ENCODE measurements at regions not wholly inside any gene's neighbourhood (a gene's known extent, or its start where the extent isn't known, plus 50 kb on each side); places are given as distances from the start of the nearest gene placed in this dataset.
"Not testable (repeated sequence)": the region's sequence is repeated elsewhere in the genome, so short reads cannot be mapped to it uniquely, and the experiment has no call there.

DNA sequence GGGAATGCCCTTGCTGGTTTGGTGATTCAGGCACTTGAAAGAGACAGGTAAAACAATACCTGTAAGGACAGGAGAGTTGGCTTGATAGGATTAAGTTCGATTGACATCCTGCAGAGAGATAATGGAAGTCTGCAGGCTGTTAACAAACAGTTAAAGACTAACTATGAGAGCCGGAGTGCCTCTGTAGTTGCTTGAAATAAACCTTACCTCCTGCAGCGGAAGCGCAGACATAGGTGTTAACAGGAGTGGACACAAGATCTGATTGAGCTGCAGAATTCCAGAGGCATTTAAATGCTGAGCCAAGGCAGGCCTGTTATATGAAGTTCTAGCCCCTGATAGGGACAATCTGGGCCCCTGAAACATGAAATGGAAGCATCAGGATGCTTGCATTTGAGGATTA lies 416.7 kb upstream of the MAOA start:
- no peak for DNase-seq

DNA sequence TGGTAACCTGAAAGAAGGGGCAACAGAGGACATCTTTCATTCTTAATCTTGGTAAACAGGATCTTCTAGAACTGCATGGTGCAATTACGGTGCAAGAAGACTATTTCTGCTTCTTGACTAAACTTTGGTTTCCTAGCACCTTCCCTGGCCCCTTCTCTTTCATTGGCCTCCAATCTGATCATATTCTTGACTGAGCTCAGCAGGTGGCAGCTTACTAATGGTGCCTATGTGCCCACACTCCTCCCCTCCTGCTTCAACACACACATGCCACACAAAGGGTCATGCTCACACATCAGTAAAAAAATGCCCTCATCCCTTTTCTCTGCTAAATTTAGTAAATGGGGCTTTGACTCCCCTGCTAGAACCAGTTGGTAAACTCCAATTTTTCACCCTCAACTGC lies 400.5 kb upstream of the MAOA start:
- DNase-seq = no peak

DNA sequence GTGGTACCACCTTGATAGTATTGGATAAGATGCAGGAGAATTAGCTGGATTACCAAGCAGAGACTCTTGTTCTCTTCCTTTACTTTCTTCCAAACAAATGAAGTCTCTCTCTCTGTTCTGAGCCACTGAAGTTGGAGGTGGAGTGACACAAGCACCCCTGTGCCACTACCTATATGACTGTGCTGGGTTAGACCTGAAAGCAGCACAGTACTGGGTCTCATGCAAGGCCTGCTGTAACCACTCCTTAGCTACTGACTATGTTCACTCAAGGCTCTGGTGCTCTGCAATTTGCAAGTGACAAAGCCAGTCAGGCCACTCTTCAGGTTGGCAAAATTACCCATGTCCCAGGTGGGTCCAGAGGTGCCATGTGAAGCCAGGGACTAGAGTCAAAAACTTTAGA lies 389.6 kb upstream of the MAOA start:
- no peak for DNase-seq

DNA sequence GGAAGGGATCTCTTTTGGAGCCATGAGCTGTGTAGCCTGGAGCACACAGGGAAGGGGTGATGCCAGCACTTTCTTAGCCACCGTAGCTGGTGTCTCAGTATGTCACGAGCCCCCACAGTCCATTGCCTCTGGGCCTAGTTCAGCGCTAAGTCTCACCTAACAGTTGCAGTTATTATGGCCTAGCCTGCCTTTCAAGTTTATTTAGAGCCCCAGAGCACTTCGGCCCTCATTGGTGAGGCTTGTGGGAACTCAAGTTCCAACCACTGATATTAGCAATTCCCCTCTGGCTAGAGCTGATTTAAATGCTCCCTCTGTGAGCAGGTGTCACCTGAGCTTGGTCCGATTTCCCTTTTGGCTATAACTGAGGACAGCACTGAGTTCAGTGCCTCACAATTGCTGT lies 388.4 kb upstream of the MAOA start:
- peak; percentile 57 for DNase-seq

DNA sequence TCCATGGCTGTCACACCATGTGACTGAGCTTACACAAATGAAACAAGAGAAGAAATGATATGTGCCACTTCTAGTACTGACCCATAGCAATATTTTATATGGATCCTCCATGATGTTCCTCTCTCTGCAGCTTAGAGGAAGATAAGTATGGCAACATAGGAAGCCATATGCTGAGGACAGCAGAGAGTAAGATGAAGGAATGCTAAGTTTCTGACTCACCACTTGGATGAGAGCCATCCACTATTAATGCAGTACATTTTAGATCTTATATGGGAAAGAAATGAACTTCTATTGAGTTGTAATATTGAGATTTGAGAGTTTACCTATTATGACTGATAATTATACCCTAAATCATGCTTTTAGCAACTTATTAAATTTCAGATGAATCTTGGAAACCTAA lies 386.9 kb upstream of the MAOA start:
- no peak for DNase-seq

DNA sequence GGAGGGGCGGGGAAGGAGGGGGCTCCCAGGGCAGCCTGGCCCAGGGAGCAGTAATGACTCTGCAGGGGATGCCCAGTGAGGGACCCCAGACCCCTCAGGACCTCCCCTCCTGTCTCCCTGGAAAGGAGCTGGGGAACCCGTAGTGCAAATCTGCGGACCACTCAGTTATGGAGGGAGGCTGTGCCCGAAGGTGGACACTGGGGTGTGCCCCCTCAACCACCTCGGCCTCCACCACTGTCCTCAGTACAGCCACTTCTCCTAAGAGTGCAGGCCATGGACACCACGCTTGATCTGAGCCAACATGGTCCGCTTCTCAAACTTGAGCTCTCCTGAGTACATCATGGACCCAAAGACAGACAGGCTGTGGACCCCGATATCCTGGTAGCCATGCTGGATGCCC lies 378.2 kb upstream of the MAOA start:
- DNase-seq = no peak

DNA sequence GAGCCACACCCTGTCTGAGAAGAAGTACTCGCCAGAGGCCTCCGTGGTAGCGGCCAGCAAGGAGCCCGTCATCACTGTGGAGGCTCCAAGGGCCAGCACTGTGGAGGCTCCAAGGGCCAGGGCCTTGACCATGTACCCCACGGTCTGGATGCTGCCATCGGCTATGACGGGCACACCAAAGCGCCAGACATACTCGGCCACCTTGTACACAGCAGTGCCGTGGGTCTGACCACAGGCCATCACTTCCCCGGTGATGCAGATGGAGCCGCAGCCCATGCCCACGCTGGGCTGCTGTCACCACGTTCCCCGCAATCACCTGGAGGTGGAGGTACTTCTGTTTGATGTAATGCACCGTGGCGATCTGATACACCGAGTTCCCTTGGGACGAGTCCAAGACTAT lies 377.7 kb upstream of the MAOA start:
- DNase-seq = no peak

DNA sequence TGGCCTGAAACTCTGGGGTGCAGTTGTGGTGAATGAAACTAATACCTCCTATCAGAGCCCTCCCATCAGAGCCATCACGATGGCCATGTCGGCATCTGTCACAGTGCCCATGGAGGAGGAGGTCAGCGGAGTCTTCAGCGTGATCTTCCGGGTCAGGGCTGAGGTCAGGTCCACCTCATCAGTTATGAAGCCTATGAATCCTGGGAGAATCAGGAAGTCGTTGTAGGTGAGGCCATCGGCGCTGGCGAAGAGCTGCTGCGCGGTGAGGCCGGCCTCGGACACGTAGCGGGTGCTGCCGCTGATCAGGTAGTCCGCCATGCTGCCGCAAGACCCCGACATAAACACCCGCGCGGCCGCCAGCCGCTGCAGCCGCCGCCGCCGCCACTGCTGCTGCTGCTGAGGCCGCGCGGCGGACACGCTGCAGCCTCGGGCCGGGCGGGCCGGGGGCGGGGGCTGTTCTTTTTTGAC lies 376.7 kb upstream of the MAOA start:
- DNase-seq = no peak

DNA sequence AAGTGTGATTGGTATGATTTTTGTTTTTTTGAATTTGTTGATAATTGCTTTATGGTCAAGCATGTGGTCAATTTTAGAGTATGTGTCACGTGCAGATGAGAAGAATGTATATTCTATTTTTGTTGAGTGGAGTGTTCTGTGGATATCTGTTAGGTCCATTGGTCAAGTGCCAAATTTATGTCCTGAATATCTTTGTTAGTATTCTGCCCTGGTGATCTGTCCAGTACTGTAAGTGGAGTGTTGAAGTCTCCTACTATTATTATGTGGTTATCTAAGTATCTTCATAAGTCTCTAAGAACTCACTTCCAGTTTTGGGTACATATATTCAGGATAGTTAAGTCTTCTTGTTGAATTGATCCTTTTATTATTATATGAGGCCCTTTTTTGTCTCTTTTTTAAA lies 372.9 kb upstream of the MAOA start:
- no peak for DNase-seq

DNA sequence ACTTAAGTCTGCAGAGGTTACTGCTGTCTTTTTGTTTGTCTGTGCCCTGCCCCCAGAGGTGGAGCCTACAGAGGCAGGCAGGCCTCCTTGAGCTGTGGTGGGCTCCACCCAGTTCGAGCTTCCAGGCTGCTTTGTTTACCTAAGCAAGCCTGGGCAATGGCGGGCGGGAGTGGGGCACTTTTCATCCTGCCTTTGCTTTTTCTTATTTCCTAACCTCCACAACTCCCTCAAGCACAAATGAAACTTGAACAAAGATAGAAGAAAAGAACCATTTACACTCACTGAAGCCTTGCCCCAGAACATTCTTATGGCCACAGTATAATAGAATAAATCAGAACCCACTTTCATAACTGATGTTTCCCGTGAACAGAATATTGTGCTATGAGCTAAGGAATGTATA lies 344.5 kb upstream of the MAOA start:
- not testable (repeated sequence) for DNase-seq

DNA sequence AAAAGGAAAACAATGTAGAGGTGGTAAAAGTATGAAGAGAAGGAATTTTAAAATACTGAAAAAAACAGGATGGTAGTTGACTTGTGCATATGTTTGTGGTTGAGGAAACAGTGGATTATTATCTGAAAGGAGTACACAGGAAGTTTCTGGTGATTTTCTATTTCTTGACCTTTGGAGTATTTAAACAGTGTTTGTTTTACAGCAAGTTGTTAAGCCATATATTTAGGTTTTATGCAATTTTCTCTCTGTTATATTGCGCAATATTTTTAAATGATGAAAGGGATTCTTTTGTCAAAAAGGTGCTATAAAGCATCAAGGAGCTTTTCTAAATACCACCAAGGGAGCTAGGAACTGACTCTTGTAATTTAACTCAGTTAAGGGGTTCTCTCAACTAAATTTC lies 343.1 kb upstream of the MAOA start:
- no peak for DNase-seq

DNA sequence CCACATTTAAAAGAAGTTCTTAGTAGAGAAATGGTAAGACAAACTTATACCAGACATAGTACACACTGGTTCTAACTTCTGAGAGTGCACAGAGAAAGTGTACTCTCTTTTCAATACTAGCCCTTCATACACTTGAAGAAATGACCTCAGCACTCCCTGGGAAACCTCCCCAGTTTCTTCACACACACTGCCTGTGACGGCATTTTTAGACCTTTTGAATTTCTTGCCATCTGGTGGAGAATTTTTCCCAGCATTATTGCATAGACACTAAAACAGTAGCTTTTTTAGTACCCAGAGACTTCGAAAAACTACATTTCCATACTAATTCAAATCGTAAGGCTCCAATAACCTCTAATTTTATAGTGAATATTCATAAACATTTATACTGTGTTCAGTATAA lies 341.6 kb upstream of the MAOA start:
- DNase-seq = no peak

DNA sequence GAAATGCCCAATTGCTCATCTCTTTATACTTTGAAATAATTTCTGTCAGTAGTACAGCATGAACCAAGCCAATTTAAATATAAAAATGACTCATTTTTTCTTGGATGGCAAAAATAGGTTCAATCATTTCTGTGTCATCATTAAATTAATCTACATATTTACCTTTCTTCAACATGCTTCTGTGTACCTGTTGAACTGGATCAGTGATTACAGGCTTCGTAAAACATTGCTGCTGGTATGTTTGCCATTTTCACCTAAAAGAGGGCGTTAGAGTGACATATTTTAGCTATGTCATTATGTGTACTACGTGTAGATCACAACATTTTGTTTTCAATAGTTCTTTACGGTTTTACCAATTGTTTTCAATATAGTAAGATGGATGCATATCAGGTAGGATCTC lies 340.5 kb upstream of the MAOA start:
- no peak for DNase-seq

DNA sequence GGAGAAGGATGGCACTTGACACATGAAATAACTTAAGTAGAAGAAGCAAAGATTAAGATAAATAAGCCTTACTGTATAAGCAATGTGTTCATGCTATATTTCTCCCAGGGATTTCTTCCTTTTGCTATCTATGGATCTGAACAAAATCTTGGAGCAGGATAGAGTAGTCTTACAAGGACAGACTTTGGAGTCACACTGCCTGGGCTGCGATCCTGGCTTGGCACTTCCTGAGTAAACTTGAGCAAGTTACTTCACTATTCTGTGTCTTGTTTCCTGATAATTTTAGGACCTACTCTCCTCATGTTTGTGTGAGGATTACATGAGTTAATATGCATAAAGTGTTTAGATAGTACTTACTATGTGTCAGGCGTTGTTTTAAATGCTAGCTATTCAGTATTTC lies 340.0 kb upstream of the MAOA start:
- no peak for DNase-seq

DNA sequence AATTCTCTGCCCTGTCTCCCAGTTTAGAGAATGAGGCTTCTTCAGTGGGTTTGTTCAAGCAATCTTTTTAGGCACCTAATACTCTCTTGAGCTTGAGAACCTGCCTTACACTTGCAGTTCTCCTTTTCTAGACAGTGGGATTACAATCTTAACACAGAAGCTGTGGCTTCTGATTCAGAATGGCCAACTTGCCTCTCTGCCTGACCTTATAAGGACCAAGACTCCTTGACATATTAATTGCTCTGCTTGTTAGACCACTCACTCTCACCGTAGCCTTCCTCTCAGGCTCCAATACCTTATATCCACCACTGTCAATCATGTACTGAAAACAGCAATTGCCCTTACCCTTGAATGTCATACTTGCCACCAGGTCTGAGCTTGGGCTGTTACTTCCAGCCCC lies 338.7 kb upstream of the MAOA start:
- DNase-seq = no peak

DNA sequence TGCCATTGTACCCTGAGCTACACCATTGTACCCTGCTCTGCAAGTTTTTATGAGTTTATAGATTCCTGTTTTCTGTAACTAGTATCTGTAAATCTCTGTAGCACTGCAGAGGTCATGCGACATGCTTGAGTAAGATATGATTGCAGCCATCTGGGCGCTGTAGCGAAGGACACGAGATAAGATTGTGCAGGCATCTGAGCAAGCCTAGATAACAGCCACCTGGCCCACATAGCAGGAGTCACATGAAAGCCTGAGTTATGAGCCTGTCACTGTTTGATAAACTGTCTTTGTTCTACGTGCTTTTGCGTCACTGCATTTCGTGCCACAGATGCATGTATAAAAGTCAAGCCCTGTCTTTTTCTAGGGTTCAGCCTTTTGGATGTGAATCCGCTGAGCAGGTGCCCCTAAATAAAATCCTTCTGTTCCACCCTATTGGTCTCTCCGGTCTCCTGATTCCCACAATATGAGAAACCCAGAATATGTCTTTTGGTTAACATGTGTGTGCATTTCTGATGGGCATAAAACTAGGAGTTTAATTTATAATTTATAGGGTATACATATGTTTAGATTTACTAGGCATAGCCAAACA lies 327.6 kb upstream of the MAOA start:
- DNase-seq = no peak

DNA sequence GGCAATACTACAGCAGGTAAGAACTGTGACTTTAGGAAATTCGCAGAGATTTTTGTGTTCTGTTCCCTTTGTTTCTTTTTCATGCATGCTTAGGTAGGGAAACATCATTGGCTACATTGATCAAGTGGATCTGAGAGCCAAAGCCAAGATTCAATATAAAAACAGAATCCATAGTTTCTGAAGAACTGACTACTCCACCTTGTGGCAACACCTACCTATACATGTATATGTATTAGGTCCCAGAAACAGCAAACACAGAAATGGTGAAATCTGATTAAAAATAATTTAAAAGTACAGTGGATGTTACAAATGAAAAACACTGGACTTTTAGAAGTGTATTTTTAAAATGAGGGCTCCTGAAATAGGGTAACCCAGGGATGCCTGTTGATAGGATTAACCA lies 322.6 kb upstream of the MAOA start:
- DNase-seq = no peak

DNA sequence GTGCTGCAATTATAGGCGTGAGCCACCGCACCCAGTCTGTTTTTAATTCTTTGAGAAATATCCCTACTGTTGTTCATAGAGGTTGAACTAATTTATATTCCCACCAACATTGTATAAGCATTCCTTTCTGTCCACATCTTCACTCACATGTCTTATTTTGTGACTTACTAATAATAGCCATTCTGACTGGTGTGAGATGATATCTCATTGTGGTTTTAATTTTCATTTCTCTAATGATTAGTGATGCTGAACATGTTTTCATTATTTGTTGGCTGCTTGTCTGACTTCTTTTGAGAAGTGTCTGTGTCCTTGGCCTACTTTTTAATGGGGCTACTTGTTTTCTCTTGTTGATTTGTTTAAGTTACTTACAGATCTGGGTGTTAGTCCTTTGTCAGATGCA lies 310.9 kb upstream of the MAOA start:
- DNase-seq = no peak

DNA sequence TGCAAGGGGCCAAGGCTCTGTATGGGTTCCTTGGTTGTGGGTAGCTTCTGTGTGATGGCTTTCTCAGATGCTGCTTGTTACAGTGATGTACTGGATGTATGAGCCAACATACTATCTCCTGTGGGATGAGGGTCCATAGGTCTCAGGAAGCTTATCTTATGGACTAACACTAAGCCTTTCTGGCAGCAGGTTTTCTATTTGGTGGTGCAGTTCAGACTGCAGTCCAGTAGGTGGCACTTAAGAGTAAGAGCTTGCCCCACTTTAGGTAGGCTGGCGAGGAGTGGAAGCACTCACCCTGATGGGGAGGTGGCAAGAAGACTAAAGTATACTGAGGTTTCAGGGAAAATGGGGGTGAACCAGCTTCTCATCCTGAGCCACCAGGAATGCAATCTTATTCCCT lies 306.7 kb upstream of the MAOA start:
- DNase-seq = peak; percentile 68

DNA sequence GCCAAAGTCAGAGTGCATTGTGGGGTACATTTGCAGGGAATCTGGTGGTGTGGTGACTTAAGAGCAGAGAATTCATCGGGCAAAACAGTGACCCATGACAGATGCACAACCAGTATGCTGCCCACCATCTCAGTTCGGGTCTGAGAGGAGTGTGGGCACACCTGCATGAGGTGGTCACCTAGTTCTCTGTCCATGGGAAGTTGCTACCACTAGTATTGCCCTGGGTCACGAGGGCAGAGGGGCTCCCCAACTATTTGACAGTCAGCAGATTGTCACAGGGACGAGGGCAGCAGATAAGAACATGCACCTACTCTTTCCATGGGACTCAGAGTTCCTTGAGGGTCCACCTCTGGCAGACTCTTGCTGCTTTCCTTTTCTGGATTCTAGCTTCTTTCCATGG lies 305.2 kb upstream of the MAOA start:
- no peak for DNase-seq

DNA sequence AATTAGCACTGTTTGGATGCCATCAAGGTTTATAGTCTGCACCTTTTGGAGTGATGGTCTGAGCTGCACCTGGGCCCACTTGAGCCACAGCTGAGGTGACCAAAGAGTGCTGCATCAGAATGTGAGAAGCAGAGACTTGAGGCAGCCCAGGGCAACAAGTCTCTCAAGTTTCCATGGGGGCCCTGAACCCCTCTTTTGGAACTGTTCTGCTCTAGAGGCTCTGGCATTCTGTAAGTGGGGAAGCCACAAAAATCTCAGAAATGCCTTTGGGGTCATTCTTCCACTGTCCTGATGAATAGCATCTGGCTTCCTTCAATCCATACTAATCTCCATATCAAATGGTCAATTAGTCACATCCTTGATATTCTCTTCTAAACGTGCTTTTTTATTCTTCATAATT lies 298.4 kb upstream of the MAOA start:
- DNase-seq = no peak

DNA sequence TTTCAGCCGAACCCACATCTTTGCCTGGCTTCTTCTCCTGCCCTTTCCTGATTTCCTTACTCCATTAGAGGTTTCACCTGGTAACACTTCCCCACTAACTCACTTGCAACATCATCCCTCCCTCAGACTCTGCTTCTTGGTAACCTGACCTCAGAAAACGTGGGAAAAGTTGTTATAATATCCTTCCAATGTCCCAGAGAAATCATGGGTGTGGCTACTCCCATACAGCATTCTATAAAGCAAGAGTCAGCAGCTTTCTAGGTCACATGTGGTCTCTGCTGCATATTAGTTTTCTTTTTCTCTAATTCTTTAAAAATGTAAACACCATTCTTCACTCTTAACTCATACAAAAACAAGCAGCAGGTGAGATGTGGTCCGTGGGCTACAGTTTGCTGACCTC lies 283.1 kb upstream of the MAOA start:
- DNase-seq = no peak

DNA sequence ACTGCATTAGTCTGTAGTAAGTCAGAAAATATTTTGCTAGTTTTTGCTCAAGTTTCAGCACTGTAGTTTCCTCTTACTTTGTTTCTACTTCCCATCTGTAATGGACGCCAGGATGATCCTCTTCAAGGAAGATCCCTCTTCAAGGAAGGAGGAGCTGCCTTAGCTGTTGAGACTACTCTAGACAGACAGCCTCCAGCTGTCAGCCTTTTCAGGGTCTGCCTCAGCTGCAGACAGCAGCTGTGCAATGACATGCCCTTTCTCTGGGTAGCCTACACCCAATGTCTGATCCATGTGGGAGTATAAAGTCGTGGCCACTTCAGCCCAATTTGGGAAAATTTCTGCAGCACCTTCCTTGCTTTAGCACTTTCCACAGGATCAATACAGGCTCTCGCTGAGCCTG lies 281.0 kb upstream of the MAOA start:
- DNase-seq = no peak

DNA sequence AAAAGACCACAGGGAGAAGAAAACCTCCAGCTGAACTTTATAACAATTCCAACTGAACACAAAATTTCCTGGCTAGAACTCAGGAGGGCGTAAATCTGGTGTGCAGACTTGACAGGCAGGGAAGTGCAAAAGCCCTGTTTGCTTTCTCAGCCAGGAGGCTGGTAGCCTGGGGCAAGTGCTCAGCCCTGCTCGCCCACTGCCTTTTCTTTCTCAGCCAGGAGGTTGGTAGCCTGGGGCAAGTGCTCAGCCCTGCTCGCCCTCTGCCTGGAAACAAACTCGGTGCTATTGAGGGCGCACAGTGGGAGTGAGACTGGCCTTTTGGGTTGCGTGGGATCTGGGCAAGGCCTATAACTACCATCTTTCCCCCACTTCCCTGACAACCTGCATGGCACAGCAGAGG lies 275.4 kb upstream of the MAOA start:
- no peak for DNase-seq

DNA sequence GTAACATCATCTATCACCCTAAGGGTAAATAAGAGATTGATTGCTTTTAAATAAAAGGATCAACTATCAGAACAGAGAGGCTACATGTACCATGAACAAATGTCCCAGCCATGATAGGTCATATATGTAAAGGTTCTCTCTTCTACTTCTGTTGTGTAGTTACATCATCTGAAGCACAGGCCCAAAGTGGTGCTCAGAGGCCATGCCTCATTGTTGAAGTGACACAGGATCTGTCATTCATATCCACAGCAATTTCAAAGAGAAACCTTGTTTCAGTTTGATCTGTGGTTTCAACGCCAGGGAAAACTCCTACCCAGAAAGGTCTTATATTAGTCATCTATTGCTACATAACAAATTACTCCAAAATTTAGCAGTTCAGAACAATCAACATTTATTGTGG lies 269.2 kb upstream of the MAOA start:
- no peak for DNase-seq

DNA sequence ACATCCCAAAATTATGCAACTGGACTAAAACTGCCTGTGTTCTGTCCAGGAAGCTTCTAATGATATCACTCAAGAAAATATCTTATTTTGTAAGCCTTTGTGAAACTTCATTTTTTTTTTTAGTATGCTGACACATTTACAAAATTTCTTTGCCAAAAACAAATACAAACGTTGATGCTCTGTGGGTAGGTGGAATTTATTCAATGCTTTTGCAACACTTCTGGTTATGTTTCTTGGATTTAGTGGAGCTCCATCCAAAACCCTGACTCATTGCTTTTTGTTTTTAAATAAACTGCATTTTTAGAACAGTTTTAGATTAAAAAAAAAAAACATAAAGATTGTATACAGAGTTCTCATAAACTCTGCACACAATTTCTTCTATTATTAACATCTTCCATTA lies 250.9 kb upstream of the MAOA start:
- no peak for DNase-seq

Measured in islet precursor cell (in vitro differentiated cells).